Astrocyte (in vitro differentiated cells and primary cell): ENCODE measurements at regions not wholly inside any gene's neighbourhood (a gene's known extent, or its start where the extent isn't known, plus 50 kb on each side); places are given as distances from the start of the nearest gene placed in this dataset.

Experiments
- DNase-seq: peaks from one replicate; pipeline ENCODE4 v3.0.0-alpha.2; 2010; ENCODE audit warnings: low read depth
- FAIRE-seq: peaks from 2 replicates; lab custom pipeline; 2011; peaks lifted over from hg19 to GRCh38; lab: Jason Lieb, UNC
- H2AFZ ChIP-seq: 2 replicates; pipeline ENCODE4 v1.6.0; 2012; ENCODE audit warnings: low read depth, low read length, inconsistent platforms
- H3K27ac ChIP-seq: 2 replicates; pipeline ENCODE4 v1.5.1; 2011; ENCODE audit warnings: low read depth, low read length, inconsistent platforms
- H3K27me3 ChIP-seq: 2 replicates; pipeline ENCODE4 v1.6.0; 2011; ENCODE audit warnings: low read length, inconsistent platforms; ENCODE audit not compliant: insufficient read depth
- H3K36me3 ChIP-seq: 2 replicates; pipeline ENCODE4 v1.5.1; 2011; ENCODE audit warnings: low read length, inconsistent platforms; ENCODE audit not compliant: insufficient read depth
- H3K4me1 ChIP-seq: 2 replicates; pipeline ENCODE4 v1.5.1; 2011; ENCODE audit warnings: low read length, inconsistent platforms; ENCODE audit not compliant: insufficient read depth
- H3K4me2 ChIP-seq: 2 replicates; pipeline ENCODE4 v1.6.0; 2012; ENCODE audit warnings: low read length, inconsistent platforms
- H3K4me3 ChIP-seq: 2 replicates; pipeline ENCODE4 v1.5.1; 2011; ENCODE audit warnings: low read depth, mild to moderate bottlenecking, low read length, inconsistent platforms; ENCODE audit not compliant: insufficient read depth
- H3K79me2 ChIP-seq: 2 replicates; pipeline ENCODE4 v1.6.0; 2012; ENCODE audit warnings: mild to moderate bottlenecking, low read length, inconsistent platforms; ENCODE audit not compliant: insufficient read depth
- H3K9ac ChIP-seq: 2 replicates; pipeline ENCODE4 v1.6.0; 2012; ENCODE audit warnings: mild to moderate bottlenecking, low read length, inconsistent platforms
- H3K9me3 ChIP-seq: 2 replicates; pipeline ENCODE4 v1.5.1; 2012; ENCODE audit warnings: low read depth, mild to moderate bottlenecking, low read length, inconsistent platforms; ENCODE audit not compliant: insufficient read depth
- H4K20me1 ChIP-seq: 2 replicates; pipeline ENCODE4 v1.6.0; 2012; ENCODE audit warnings: low read length, inconsistent platforms; ENCODE audit not compliant: insufficient read depth
- H3K27ac Mint-ChIP-seq: one replicate; pipeline ENCODE4 v1.8.0; 2021; ENCODE audit warnings: mild to moderate bottlenecking, mixed read lengths; ENCODE audit not compliant: unreplicated experiment
- H3K27me3 Mint-ChIP-seq: one replicate; pipeline ENCODE4 v1.8.0; 2021; ENCODE audit warnings: low read depth, mixed read lengths; ENCODE audit not compliant: unreplicated experiment
- H3K36me3 Mint-ChIP-seq: one replicate; pipeline ENCODE4 v1.8.0; 2021; ENCODE audit warnings: low read depth, mixed read lengths; ENCODE audit not compliant: unreplicated experiment
- H3K4me1 Mint-ChIP-seq: one replicate; pipeline ENCODE4 v1.8.0; 2021; ENCODE audit warnings: low read depth, mixed read lengths; ENCODE audit not compliant: unreplicated experiment
- H3K4me3 Mint-ChIP-seq: one replicate; pipeline ENCODE4 v1.8.0; 2021; ENCODE audit warnings: mild to moderate bottlenecking, moderate library complexity, mixed read lengths; ENCODE audit not compliant: unreplicated experiment
- H3K9me3 Mint-ChIP-seq: one replicate; pipeline ENCODE4 v1.8.0; 2021; ENCODE audit warnings: mild to moderate bottlenecking, mixed read lengths; ENCODE audit not compliant: unreplicated experiment
- CTCF ChIP-seq: IDR thresholded peaks from 2 replicates; pipeline ENCODE4 v1.5.1; 2011; ENCODE audit warnings: low read depth, mild to moderate bottlenecking, inconsistent platforms, low read length, moderate library complexity; ENCODE audit not compliant: insufficient read depth
- EZH2 ChIP-seq: IDR thresholded peaks from 2 replicates; pipeline ENCODE4 v1.6.1; 2012; ENCODE audit warnings: mild to moderate bottlenecking, low read length, inconsistent platforms; ENCODE audit not compliant: insufficient read depth

GRCh38 chr2:45281311-45281710, 272.1 kb upstream of the SIX2 start:
- H3K79me2 ChIP-seq, result no peaks in the 10 kb centered on the region
- H2AFZ ChIP-seq, result no peak overlapping the region
- no peak overlapping the region for H3K4me3 ChIP-seq
- no peak for TF ChIP-seq EZH2
- TF ChIP-seq CTCF, result no peak
- peaks cover 6% of the 10 kb centered on the region for H3K27me3 Mint-ChIP-seq
- H3K36me3 ChIP-seq, result no peaks in the 10 kb centered on the region
- no peaks in the 10 kb centered on the region for H3K9me3 ChIP-seq
- FAIRE-seq (no peak), DNase-seq (no peak)
- H3K9ac ChIP-seq, result no peak overlapping the region
- H3K27ac ChIP-seq, result no peak overlapping the region
- peaks cover 11% of the 10 kb centered on the region for H3K4me1 ChIP-seq
- no peaks in the 10 kb centered on the region for H3K9me3 Mint-ChIP-seq
- no peaks in the 10 kb centered on the region for H3K36me3 Mint-ChIP-seq
- H3K4me1 Mint-ChIP-seq, result peaks cover 25% of the 10 kb centered on the region
- H3K27ac Mint-ChIP-seq, result no peak overlapping the region
- H3K4me2 ChIP-seq, result no peak overlapping the region
- H4K20me1 ChIP-seq, result no peaks in the 10 kb centered on the region
- H3K27me3 ChIP-seq, result no peaks in the 10 kb centered on the region
- H3K4me3 Mint-ChIP-seq, result no peak overlapping the region

- no peaks in the 10 kb centered on the region for H3K9me3 ChIP-seq
- no peaks in the 10 kb centered on the region for H3K36me3 ChIP-seq
- peaks cover 6% of the 10 kb centered on the region for H3K27me3 Mint-ChIP-seq
- peaks cover 12% of the 10 kb centered on the region for H3K4me1 ChIP-seq
- H3K4me3 ChIP-seq, result no peak overlapping the region
- H3K27ac ChIP-seq, result no peak overlapping the region
- FAIRE-seq, result no peak
- no peak overlapping the region for H3K4me2 ChIP-seq
- peak overlapping the region; percentile 62 for H3K27ac Mint-ChIP-seq
- no peaks in the 10 kb centered on the region for H3K79me2 ChIP-seq
- H3K27me3 ChIP-seq, result no peaks in the 10 kb centered on the region
- H3K36me3 Mint-ChIP-seq, result no peaks in the 10 kb centered on the region
- no peak overlapping the region for H3K4me3 Mint-ChIP-seq
- H2AFZ ChIP-seq, result no peak overlapping the region
- TF ChIP-seq EZH2 (no peak), CTCF (no peak)
- no peaks in the 10 kb centered on the region for H4K20me1 ChIP-seq
- no peak for DNase-seq
- peaks cover 30% of the 10 kb centered on the region for H3K4me1 Mint-ChIP-seq
- H3K9ac ChIP-seq, result no peak overlapping the region
- H3K9me3 Mint-ChIP-seq, result no peaks in the 10 kb centered on the region
Observed at GRCh38 chr2:45280794-45281193, 271.5 kb upstream of the SIX2 start.

- Histone ChIP-seq H3K4me2 (no peak overlapping the region), H4K20me1 (no peaks in the 10 kb centered on the region), H3K4me1 (peaks cover 16% of the 10 kb centered on the region), H3K9ac (no peak overlapping the region), H3K79me2 (no peaks in the 10 kb centered on the region), H3K27ac (no peak overlapping the region), H2AFZ (no peak overlapping the region), H3K4me3 (no peak overlapping the region), H3K9me3 (no peaks in the 10 kb centered on the region), H3K27me3 (no peaks in the 10 kb centered on the region), H3K36me3 (no peaks in the 10 kb centered on the region)
- H3K27me3 Mint-ChIP-seq, result peaks cover 6% of the 10 kb centered on the region
- H3K4me3 Mint-ChIP-seq, result no peak overlapping the region
- H3K27ac Mint-ChIP-seq, result no peak overlapping the region
- peaks cover 41% of the 10 kb centered on the region for H3K4me1 Mint-ChIP-seq
- TF ChIP-seq CTCF (no peak), EZH2 (no peak)
- no peak for FAIRE-seq
- DNase-seq, result no peak
- H3K36me3 Mint-ChIP-seq, result no peaks in the 10 kb centered on the region
- H3K9me3 Mint-ChIP-seq, result no peaks in the 10 kb centered on the region
Observed at GRCh38 chr2:45279356-45279755, 270.1 kb upstream of the SIX2 start.
